Epithelial cell of proximal tubule (primary cell): ENCODE measurements at regions not wholly inside any gene's neighbourhood (a gene's known extent, or its start where the extent isn't known, plus 50 kb on each side); places are given as distances from the start of the nearest gene placed in this dataset.

ENCODE experiments used
- DNase-seq: peaks from one replicate; pipeline ENCODE4 v3.0.0-alpha.2; 2011; ENCODE audit warnings: low read depth
- H3K4me3 ChIP-seq: 2 replicates; pipeline ENCODE4 v1.5.1; 2011; ENCODE audit warnings: low read depth, mild to moderate bottlenecking, low read length
- TF ChIP-seq, protein P1 (sequence below): conservative IDR thresholded peaks from 2 replicates; pipeline ENCODE4 v1.5.1; 2012; ENCODE audit warnings: low read depth, mild to moderate bottlenecking, low read length

DNA sequence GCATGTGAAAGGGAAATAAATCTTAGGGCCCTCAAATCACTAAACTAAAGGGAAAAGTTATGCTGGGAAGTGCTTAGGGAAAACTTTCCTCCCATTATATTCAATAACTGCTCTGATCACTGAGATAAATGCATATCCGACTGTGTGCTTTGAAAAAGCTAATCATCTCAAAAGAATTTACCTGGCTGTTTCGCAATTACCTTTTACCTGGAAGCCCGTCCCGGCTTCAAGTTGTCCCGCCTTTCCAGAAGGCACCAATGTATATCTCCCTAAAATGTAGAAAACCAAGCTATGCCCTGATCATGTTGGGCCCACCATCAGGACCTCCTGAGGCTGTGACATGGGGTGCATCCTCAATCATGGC is 394.6 kb upstream of the HSFY2 start:
- TF ChIP-seq, protein P1, sequence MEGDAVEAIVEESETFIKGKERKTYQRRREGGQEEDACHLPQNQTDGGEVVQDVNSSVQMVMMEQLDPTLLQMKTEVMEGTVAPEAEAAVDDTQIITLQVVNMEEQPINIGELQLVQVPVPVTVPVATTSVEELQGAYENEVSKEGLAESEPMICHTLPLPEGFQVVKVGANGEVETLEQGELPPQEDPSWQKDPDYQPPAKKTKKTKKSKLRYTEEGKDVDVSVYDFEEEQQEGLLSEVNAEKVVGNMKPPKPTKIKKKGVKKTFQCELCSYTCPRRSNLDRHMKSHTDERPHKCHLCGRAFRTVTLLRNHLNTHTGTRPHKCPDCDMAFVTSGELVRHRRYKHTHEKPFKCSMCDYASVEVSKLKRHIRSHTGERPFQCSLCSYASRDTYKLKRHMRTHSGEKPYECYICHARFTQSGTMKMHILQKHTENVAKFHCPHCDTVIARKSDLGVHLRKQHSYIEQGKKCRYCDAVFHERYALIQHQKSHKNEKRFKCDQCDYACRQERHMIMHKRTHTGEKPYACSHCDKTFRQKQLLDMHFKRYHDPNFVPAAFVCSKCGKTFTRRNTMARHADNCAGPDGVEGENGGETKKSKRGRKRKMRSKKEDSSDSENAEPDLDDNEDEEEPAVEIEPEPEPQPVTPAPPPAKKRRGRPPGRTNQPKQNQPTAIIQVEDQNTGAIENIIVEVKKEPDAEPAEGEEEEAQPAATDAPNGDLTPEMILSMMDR, result no peak
- H3K4me3 ChIP-seq, result no peak overlapping the region
- no peak for DNase-seq

DNA sequence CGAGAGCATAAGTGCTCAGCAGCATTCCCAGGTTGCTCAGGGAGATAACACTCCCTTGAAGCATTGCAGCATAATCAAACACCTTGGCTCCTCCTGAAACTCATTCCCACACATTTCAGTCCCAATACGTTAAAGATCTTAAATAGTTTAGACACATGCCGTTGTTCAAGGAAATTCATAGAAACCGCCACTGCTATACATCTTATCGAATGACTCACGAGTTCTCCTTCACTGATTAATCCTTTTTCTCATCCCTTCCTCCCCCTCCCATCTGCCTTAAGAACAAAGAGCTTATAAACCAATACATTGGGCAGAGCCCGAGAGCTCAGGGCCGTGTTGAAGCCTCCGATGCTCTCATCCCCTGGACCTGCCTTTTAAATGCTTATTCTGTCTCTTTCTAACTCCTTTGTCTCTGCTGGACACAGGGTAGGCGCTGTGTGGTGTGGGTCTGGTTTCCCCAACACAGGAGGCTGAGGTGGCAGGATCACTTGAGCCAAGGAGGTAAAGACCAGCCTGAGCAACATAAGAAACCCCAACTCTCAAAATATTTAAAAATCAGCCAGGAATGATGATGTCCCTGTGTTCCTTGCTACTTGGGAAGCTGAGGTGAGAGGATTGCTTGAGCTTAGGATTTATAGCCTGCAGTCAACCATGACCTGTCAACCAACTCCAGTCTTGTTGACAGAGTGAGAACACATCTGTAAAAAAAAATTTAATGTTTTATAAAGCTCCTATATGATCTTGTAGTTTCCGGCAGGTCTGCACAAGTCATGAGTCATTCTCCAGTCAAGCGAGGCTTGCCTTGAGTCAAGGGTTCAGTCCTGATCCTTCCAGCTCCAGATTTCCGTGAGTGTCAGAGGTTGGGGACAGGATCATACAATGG is 394.0 kb upstream of the HSFY2 start:
- no peak for DNase-seq
- no peak overlapping the region for H3K4me3 ChIP-seq
- TF ChIP-seq, protein P1, result no peak

DNA sequence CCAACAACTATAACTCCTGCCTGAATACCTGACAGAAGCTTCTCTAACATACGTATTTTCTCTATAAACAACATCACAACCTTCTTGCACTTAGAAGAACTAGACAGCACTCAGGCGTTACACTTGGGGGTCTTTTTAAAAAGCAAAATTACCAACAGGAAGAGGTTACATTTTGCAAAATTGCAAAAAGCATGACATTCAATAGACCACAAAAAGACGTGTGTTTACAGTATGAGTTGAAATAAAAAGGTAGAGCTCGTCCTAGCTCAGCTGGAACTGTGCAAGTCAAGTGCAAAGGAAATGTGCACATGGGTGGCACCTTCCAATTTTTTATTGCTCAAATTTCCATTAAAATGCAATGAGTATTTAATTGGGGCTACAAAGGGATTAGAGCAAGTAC is 375.2 kb upstream of the HSFY2 start:
- TF ChIP-seq, protein P1, result no peak
- DNase-seq, result no peak
- H3K4me3 ChIP-seq, result no peak overlapping the region

DNA sequence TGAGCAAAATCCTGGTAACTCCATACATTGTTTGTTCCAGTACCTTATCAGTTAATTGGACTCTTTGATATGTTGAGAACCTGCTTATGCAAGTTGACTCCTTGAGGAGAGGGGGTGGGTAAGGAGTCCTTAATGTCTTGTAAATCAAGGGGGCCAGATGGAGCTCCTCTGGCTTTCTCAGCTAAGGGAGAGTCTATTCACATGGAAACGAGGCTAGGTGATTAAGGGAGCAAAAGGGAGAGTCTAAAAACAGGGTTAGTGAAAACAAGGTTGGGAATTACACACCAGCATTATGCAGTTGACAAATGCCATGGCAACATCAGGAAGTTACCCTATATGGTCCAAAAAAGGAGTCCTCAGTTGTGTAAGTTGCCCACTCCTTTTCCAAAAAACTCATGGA is 372.8 kb upstream of the HSFY2 start:
- TF ChIP-seq, protein P1, result no peak
- no peak overlapping the region for H3K4me3 ChIP-seq
- no peak for DNase-seq

DNA sequence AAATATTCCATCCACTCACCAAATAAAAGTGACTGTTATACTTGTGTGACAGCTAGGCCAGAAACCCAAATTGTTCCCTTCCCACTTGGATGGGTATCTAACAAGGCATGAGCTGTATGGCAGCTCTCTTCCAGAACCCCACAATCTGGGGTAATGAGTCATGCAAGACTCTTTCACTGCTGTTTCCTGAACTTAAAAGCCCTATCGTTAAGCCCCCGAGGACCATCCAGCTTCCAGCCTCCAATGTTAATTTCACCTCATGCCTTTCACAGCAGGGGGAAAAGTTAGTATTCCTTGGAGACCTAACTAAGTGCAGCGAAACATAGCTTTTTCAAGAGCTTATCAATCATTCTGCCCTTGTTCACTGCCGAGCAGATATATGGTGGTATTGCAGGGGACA is 368.6 kb upstream of the HSFY2 start:
- H3K4me3 ChIP-seq, result no peak overlapping the region
- no peak for DNase-seq
- TF ChIP-seq, protein P1, result no peak

DNA sequence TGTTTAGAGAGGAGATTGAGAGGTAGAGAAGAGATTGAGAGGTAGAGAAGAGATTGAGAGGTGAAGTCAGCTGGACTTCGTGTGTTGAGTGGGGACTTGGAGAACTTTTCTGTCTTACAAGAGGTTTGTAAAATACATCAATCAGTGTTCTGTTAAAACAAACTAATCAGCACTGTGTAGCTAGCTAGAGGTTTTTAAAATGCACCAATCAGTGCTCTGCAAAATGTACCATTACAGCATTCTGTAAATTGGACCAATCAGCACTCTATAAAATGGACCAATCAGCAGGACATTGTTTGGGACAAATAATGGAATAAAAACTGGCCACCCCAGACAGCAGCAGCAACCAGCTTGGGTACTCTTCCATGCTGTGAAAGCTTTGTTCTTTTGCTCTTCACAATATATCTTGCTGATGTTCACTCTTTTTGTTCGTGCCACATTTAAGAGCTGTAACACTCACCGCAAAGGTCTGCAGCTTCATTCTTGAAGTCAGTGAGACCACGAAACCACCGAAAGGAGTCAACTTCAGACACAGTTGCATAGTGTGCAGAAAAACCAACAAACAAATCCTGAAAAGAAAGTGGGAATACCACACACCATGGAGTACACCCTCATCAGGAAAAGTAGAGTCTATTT is 366.9 kb upstream of the HSFY2 start:
- H3K4me3 ChIP-seq, result no peak overlapping the region
- DNase-seq, result no peak
- TF ChIP-seq, protein P1, result no peak
